SK-N-SH (cell line): ENCODE measurements at regions not wholly inside any gene's neighbourhood (a gene's known extent, or its start where the extent isn't known, plus 50 kb on each side); places are given as distances from the start of the nearest gene placed in this dataset.

ENCODE experiments used
- CTCF ChIP-seq: fragments of 200-600 bp; sonication (generic); IDR thresholded peaks from 2 replicates; pipeline ENCODE4 v1.6.1; 2017; ENCODE audit warnings: antibody characterized with exemption, mild to moderate bottlenecking, moderate library complexity
- GABPA ChIP-seq: IDR thresholded peaks from 2 replicates; pipeline ENCODE4 v1.4.0; 2012; ENCODE audit warnings: low read depth, mild to moderate bottlenecking
- JUND ChIP-seq: IDR thresholded peaks from 2 replicates; pipeline ENCODE4 v1.4.0; 2012
- MEF2A ChIP-seq: IDR thresholded peaks from 2 replicates; pipeline ENCODE4 v1.4.0; 2012; ENCODE audit warnings: low read depth, borderline replicate concordance
- POLR2AphosphoS5 ChIP-seq: IDR thresholded peaks from 2 replicates; pipeline ENCODE4 v1.6.1; 2012; ENCODE audit warnings: low read depth, low read length
- RCOR1 ChIP-seq: fragments of 150-350 bp; IDR thresholded peaks from 2 replicates; pipeline ENCODE4 v1.6.1; 2017; ENCODE audit warnings: antibody characterized with exemption, low read length
- TAF1 ChIP-seq: IDR thresholded peaks from 2 replicates; pipeline ENCODE4 v1.6.1; 2012; ENCODE audit warnings: low read depth, mild to moderate bottlenecking, low read length, moderate library complexity, borderline replicate concordance
- TCF12 ChIP-seq: IDR thresholded peaks from 2 replicates; pipeline ENCODE4 v1.4.0; 2012
- YY1 ChIP-seq: IDR thresholded peaks from 2 replicates; pipeline ENCODE4 v1.4.0; 2012; ENCODE audit warnings: low read depth, mild to moderate bottlenecking
- TF ChIP-seq, protein P1 (sequence below): IDR thresholded peaks from 2 replicates; pipeline ENCODE4 v1.6.1; 2012; ENCODE audit warnings: mild to moderate bottlenecking, low read depth, low read length, moderate library complexity
- TF ChIP-seq, protein P2 (sequence below): IDR thresholded peaks from 2 replicates; pipeline ENCODE4 v1.4.0; 2012; ENCODE audit warnings: low read depth

DNA sequence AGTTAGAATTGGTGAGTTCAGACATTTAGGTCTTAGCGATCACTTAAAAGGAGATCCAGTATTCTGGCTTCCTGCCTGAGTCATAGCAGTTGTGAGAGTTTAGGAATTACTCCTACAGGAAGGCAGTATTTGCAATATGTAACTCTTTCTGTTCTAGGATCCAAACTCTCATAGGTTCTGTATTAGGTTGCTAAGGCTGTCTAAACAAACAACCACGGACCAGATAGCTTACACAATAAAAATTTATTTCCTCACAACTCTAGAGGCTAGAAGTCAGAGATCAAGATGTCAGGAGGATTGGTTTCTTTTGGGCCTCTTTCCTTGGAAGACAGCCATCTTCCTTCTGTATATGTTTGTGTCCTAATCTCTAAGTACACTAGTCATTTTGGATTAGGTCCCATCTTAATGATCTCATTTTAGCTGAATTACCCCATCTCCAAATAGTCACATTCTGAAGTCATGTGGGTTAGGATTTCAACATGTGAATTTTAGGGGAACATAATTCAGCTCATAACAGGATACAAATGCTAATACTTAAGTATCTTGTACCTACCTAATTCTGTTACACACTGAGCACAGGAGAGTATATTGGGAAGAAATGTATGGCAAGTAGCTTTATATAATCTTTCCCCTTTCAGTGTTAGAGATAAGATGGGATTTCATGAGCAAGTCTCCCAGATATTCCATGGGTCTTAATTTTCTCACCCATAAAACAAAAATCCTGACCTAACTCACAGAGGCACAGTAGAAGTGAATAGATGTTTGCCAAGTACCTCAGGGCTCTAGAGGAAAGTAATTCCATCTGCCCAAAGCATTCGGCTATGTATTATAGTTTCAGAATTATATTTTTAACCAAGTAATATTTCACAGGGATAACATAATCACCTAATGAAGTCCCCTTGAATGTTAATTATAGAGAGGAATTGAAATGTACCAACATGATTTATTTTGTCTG lies 144.4 kb downstream of the PTBP2 start:
- no peak for TF ChIP-seq GABPA
- TF ChIP-seq RCOR1, result no peak
- no peak for TF ChIP-seq CTCF
- no peak for TF ChIP-seq JUND
- TF ChIP-seq TCF12, result no peak
- TF ChIP-seq YY1, result no peak
- no peak for TF ChIP-seq POLR2AphosphoS5
- TF ChIP-seq MEF2A, result no peak
- no peak for TF ChIP-seq TAF1
- TF ChIP-seq, protein P1, sequence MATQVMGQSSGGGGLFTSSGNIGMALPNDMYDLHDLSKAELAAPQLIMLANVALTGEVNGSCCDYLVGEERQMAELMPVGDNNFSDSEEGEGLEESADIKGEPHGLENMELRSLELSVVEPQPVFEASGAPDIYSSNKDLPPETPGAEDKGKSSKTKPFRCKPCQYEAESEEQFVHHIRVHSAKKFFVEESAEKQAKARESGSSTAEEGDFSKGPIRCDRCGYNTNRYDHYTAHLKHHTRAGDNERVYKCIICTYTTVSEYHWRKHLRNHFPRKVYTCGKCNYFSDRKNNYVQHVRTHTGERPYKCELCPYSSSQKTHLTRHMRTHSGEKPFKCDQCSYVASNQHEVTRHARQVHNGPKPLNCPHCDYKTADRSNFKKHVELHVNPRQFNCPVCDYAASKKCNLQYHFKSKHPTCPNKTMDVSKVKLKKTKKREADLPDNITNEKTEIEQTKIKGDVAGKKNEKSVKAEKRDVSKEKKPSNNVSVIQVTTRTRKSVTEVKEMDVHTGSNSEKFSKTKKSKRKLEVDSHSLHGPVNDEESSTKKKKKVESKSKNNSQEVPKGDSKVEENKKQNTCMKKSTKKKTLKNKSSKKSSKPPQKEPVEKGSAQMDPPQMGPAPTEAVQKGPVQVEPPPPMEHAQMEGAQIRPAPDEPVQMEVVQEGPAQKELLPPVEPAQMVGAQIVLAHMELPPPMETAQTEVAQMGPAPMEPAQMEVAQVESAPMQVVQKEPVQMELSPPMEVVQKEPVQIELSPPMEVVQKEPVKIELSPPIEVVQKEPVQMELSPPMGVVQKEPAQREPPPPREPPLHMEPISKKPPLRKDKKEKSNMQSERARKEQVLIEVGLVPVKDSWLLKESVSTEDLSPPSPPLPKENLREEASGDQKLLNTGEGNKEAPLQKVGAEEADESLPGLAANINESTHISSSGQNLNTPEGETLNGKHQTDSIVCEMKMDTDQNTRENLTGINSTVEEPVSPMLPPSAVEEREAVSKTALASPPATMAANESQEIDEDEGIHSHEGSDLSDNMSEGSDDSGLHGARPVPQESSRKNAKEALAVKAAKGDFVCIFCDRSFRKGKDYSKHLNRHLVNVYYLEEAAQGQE, result no peak
- TF ChIP-seq, protein P2, sequence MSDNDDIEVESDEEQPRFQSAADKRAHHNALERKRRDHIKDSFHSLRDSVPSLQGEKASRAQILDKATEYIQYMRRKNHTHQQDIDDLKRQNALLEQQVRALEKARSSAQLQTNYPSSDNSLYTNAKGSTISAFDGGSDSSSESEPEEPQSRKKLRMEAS, result no peak
